ENCODE measurements at regions not wholly inside any gene's neighbourhood (a gene's known extent, or its start where the extent isn't known, plus 50 kb on each side); places are given as distances from the start of the nearest gene placed in this dataset.

GRCh38 chr20:52016022-52016421, 175.6 kb downstream of the ZFP64 start:
- H3K4me1 Mint-ChIP-seq (ENCODE audit: low read depth, unreplicated experiment), result no peaks in the 10 kb centered on the region
- no peak for DNase-seq
- H3K36me3 Mint-ChIP-seq (ENCODE audit: insufficient read depth, unreplicated experiment), result no peaks in the 10 kb centered on the region
- H3K4me3 Mint-ChIP-seq (ENCODE audit: low read depth, unreplicated experiment), result no peak overlapping the region
- no peak for TF ChIP-seq CTCF (IDR thresholded peaks at IDR 0.05; ENCODE audit: unreplicated experiment)
- intact Hi-C loops (cut with micrococcal nuclease; ENCODE audit: unreplicated experiment), result no loop called here
- no peaks in the 10 kb centered on the region for H3K27me3 Mint-ChIP-seq (ENCODE audit: unreplicated experiment)
- no peak overlapping the region for H3K27ac Mint-ChIP-seq (ENCODE audit: unreplicated experiment)
- CTCF ChIA-PET, result interaction anchor here (2.3 kb wide), 1 partner anchor 10 kb away, joined by 7 read pairs; no protein-coding TSS in a partner anchor
- no TSS peak for BruUV-seq (replicated peaks)
- peaks cover 2% of the 10 kb centered on the region for H3K9me3 Mint-ChIP-seq (ENCODE audit: low read depth, unreplicated experiment)

GRCh38 chr20:52015155-52015554, 176.4 kb downstream of the ZFP64 start:
- BruUV-seq (replicated peaks), result no TSS peak
- Mint-ChIP-seq H3K36me3 (ENCODE audit: insufficient read depth, unreplicated experiment) (no peaks in the 10 kb centered on the region), H3K27me3 (ENCODE audit: unreplicated experiment) (no peaks in the 10 kb centered on the region), H3K4me3 (ENCODE audit: low read depth, unreplicated experiment) (no peak overlapping the region), H3K9me3 (ENCODE audit: low read depth, unreplicated experiment) (no peaks in the 10 kb centered on the region), H3K4me1 (ENCODE audit: low read depth, unreplicated experiment) (no peaks in the 10 kb centered on the region), H3K27ac (ENCODE audit: unreplicated experiment) (no peak overlapping the region)
- CTCF ChIA-PET, result interaction anchor here (0.5 to 2.3 kb wide), 3 partner anchors 9 to 207 kb away, joined by 3 to 7 read pairs (median 4); no protein-coding TSS in a partner anchor
- intact Hi-C loops (cut with micrococcal nuclease; ENCODE audit: unreplicated experiment), result no loop called here
- TF ChIP-seq CTCF (IDR thresholded peaks at IDR 0.05; ENCODE audit: unreplicated experiment), result no peak
- no peak for DNase-seq

GRCh38 chr20:52012079-52012478, 179.5 kb downstream of the ZFP64 start:
- intact Hi-C loops (cut with micrococcal nuclease; ENCODE audit: unreplicated experiment), result no loop called here
- Mint-ChIP-seq H3K27me3 (ENCODE audit: unreplicated experiment) (no peaks in the 10 kb centered on the region), H3K4me1 (ENCODE audit: low read depth, unreplicated experiment) (no peaks in the 10 kb centered on the region), H3K9me3 (ENCODE audit: low read depth, unreplicated experiment) (no peaks in the 10 kb centered on the region), H3K27ac (ENCODE audit: unreplicated experiment) (no peak overlapping the region), H3K4me3 (ENCODE audit: low read depth, unreplicated experiment) (no peak overlapping the region), H3K36me3 (ENCODE audit: insufficient read depth, unreplicated experiment) (no peaks in the 10 kb centered on the region)
- BruUV-seq (replicated peaks), result no TSS peak
- CTCF ChIA-PET, result interaction anchor here (0.5 kb wide), 1 partner anchor 10 kb away, joined by 3 read pairs; no protein-coding TSS in a partner anchor
- no peak for DNase-seq
- no peak for TF ChIP-seq CTCF (IDR thresholded peaks at IDR 0.05; ENCODE audit: unreplicated experiment)

- no peak for DNase-seq
- no peak for TF ChIP-seq CTCF (IDR thresholded peaks at IDR 0.05; ENCODE audit: unreplicated experiment)
- BruUV-seq (replicated peaks), result no TSS peak
- no peaks in the 10 kb centered on the region for H3K36me3 Mint-ChIP-seq (ENCODE audit: insufficient read depth, unreplicated experiment)
- H3K27me3 Mint-ChIP-seq (ENCODE audit: unreplicated experiment), result no peaks in the 10 kb centered on the region
- H3K27ac Mint-ChIP-seq (ENCODE audit: unreplicated experiment), result no peak overlapping the region
- no peaks in the 10 kb centered on the region for H3K9me3 Mint-ChIP-seq (ENCODE audit: low read depth, unreplicated experiment)
- H3K4me1 Mint-ChIP-seq (ENCODE audit: low read depth, unreplicated experiment), result no peaks in the 10 kb centered on the region
- CTCF ChIA-PET, result no interaction called here
- H3K4me3 Mint-ChIP-seq (ENCODE audit: low read depth, unreplicated experiment), result no peak overlapping the region
- intact Hi-C loops (cut with micrococcal nuclease; ENCODE audit: unreplicated experiment), result no loop called here
Measured at GRCh38 chr20:52011093-52011492, 180.5 kb downstream of the ZFP64 start.
